Fibroblast of villous mesenchyme (primary cell): ENCODE measurements at regions not wholly inside any gene's neighbourhood (a gene's known extent, or its start where the extent isn't known, plus 50 kb on each side); places are given as distances from the start of the nearest gene placed in this dataset. TPM values are rescaled to one million over a fixed set of nuclear protein-coding genes. Genes with fewer than 3 reads are reported as not detected.

Source experiments
- DNase-seq: peaks from one replicate; pipeline ENCODE4 v3.0.0-alpha.2; 2010; ENCODE audit warnings: low read depth
- H3K4me3 ChIP-seq: 2 replicates; pipeline ENCODE4 v1.5.1; 2011; ENCODE audit warnings: low read depth, mild to moderate bottlenecking, low read length
- CTCF ChIP-seq: IDR thresholded peaks from 2 replicates; pipeline ENCODE4 v1.5.1; 2012; ENCODE audit warnings: low read depth, mild to moderate bottlenecking, low read length; ENCODE audit not compliant: insufficient read depth
- small RNA-seq: library from RNA; depleted of rRNA; stranded (forward); fragments of <200 nt; gene quantifications from one replicate; pipeline ENCODE3, GENCODE V24; 2012

GRCh38 chr6:90637320-90637719, 50.4 kb upstream of the MAP3K7 start:
- no peak for TF ChIP-seq CTCF
- no peak for DNase-seq
- no peak overlapping the region for H3K4me3 ChIP-seq

Small RNA genes in the stretch of these regions (small RNA-seq; reads per million reads assigned to genes)
- gene MIR4643 (not detected), gene MTATP6P25 (not detected), gene MTCO1P56 (not detected), gene MTND4LP19 (not detected), gene RF00012 (0.28 reads per million), gene RN7SL415P (not detected)
